Type B pancreatic cell (in vitro differentiated cells): ENCODE measurements at regions not wholly inside any gene's neighbourhood (a gene's known extent, or its start where the extent isn't known, plus 50 kb on each side); places are given as distances from the start of the nearest gene placed in this dataset.
"Not testable (repeated sequence)": the region's sequence is repeated elsewhere in the genome, so short reads cannot be mapped to it uniquely, and the experiment has no call there.

Experiments used
- DNase-seq: peaks from one replicate; pipeline ENCODE4 v3.0.0; 2021; ENCODE audit warnings: mixed read lengths; ENCODE audit not compliant: unreplicated experiment; ENCODE audit errors: extremely low spot score
- H3K27ac Mint-ChIP-seq: 2 replicates; pipeline ENCODE4 v1.8.0; 2021; ENCODE audit warnings: mild to moderate bottlenecking, mixed read lengths
- H3K27me3 Mint-ChIP-seq: 2 replicates; pipeline ENCODE4 v1.8.0; 2021; ENCODE audit warnings: mixed read lengths
- H3K36me3 Mint-ChIP-seq: 2 replicates; pipeline ENCODE4 v1.8.0; 2021; ENCODE audit warnings: mixed read lengths
- H3K4me1 Mint-ChIP-seq: one replicate; pipeline ENCODE4 v1.8.0; 2021; ENCODE audit warnings: mixed read lengths; ENCODE audit not compliant: unreplicated experiment
- H3K4me3 Mint-ChIP-seq: 2 replicates; pipeline ENCODE4 v1.8.0; 2021; ENCODE audit warnings: mild to moderate bottlenecking, mixed read lengths
- H3K9me3 Mint-ChIP-seq: 2 replicates; pipeline ENCODE4 v1.8.0; 2021; ENCODE audit warnings: mixed read lengths
- TF ChIP-seq, protein P1 (sequence below): fragments of 200-600 bp; sonication (generic); conservative IDR thresholded peaks from 2 replicates; pipeline ENCODE4 v1.5.0; 2021; ENCODE audit warnings: antibody characterized with exemption, mild to moderate bottlenecking

DNA sequence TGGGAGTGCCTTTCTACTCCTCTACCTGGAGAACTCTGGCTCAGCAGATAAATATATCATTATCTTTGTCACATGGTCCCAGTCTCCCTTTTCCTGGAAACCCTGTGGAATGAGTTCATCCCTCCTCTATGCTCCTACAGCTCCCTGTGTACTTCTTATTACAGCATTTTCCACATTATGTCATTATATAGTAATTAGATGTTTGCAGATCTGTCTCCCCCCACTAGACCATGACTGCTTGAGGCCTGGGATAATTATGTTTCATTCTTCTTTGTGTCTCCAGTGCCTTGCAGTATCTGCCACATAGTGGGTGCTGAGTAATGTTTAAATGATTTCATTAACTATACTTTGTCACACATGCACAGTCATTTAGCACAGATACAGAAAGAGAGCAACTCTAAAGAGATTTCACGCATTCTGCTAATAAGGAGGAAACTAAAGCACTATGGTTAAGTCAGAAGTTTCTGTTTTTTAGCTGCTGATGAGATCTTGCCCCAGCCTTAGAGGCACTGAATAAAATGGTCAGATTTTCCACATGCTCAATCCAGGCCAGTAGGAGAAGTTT is 66.1 kb upstream of the DIAPH3 start:
- no peak for DNase-seq
- TF ChIP-seq, protein P1, sequence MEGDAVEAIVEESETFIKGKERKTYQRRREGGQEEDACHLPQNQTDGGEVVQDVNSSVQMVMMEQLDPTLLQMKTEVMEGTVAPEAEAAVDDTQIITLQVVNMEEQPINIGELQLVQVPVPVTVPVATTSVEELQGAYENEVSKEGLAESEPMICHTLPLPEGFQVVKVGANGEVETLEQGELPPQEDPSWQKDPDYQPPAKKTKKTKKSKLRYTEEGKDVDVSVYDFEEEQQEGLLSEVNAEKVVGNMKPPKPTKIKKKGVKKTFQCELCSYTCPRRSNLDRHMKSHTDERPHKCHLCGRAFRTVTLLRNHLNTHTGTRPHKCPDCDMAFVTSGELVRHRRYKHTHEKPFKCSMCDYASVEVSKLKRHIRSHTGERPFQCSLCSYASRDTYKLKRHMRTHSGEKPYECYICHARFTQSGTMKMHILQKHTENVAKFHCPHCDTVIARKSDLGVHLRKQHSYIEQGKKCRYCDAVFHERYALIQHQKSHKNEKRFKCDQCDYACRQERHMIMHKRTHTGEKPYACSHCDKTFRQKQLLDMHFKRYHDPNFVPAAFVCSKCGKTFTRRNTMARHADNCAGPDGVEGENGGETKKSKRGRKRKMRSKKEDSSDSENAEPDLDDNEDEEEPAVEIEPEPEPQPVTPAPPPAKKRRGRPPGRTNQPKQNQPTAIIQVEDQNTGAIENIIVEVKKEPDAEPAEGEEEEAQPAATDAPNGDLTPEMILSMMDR, result no peak
- Mint-ChIP-seq H3K4me3 (no peak overlapping the region), H3K27ac (peak overlapping the region; percentile 8), H3K36me3 (no peaks in the 10 kb centered on the region), H3K4me1 (peaks cover 19% of the 10 kb centered on the region), H3K27me3 (peaks cover 3% of the 10 kb centered on the region), H3K9me3 (no peaks in the 10 kb centered on the region)

DNA sequence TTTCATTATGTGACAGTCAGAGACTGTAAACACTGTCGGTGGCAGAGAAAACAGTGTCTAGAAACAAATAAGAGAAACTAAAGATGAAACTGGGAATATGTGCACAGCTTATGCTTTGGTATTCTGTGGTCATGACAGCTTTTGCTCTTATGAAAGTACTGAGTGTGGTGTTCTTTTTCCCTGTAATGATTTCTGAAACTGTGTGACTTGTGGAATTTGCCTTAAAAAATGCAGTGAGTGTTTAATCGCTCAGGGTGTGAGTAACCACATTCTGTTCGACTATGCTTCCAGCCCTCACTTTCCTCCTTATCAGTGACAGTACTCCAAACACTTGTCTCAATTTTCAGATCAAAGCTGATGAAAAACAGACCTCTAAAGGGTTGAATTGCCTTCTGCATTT is 66.9 kb upstream of the DIAPH3 start:
- Mint-ChIP-seq H3K9me3 (no peaks in the 10 kb centered on the region), H3K36me3 (no peaks in the 10 kb centered on the region), H3K4me3 (no peak overlapping the region), H3K4me1 (peaks cover 19% of the 10 kb centered on the region), H3K27me3 (peaks cover 3% of the 10 kb centered on the region), H3K27ac (peak overlapping the region; percentile 8)
- TF ChIP-seq, protein P1, result no peak
- DNase-seq, result no peak

DNA sequence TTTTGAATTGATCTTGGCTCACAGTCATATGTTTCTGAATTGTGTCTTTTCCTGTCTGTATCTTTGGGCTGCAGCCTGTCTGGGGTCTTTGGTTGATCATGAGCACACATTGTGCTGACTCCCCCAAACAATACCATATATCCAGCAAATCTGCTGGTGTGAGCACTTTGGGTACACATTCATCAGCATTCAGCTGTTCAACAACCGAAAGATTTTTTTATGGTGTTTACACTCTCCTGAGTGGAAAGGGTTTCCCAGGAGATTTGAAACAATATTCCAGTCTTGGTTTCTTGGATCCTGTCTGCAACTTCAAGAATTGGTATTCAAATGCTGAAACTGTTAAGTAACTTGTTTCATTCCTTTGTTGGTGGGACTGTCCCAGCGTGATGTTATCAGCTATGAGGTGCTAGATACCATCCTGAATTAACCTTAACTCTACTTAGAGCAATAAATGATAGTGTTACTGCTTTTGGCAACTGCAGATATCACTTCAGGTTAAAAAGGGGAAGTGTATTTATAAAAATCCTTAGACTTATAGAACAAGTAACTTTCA is 78.4 kb upstream of the DIAPH3 start:
- H3K27me3 Mint-ChIP-seq, result no peaks in the 10 kb centered on the region
- H3K27ac Mint-ChIP-seq, result no peak overlapping the region
- no peaks in the 10 kb centered on the region for H3K36me3 Mint-ChIP-seq

DNA sequence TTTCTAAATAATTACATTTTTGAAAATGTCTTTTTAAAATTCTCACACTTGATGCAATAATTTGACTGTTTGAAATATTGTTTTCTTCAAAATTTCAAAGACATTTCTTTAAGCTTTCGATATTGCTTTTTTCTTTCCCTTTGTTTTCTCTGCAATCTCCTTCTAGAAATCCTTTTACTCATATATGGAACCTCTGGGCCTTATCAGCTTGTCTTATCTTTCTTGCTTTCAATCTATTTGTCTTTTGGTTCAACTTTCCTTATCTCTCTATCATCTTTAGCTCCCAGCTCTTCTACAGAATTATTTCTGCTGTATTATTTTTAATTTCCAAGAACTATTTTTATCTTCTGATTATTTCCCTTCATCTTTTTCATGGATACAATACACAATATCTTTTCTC is 80.7 kb upstream of the DIAPH3 start:
- no peak overlapping the region for H3K27ac Mint-ChIP-seq
- no peaks in the 10 kb centered on the region for H3K4me1 Mint-ChIP-seq
- TF ChIP-seq, protein P1, result no peak
- H3K9me3 Mint-ChIP-seq, result no peaks in the 10 kb centered on the region
- H3K4me3 Mint-ChIP-seq, result no peak overlapping the region
- DNase-seq, result no peak
- no peaks in the 10 kb centered on the region for H3K27me3 Mint-ChIP-seq
- H3K36me3 Mint-ChIP-seq, result no peaks in the 10 kb centered on the region

More for the DNA sequence above, 78.4 kb upstream of the DIAPH3 start:
- no peaks in the 10 kb centered on the region for H3K9me3 Mint-ChIP-seq
- no peak for DNase-seq
- H3K4me1 Mint-ChIP-seq, result no peaks in the 10 kb centered on the region
- TF ChIP-seq, protein P1, result no peak
- H3K4me3 Mint-ChIP-seq, result no peak overlapping the region

DNA sequence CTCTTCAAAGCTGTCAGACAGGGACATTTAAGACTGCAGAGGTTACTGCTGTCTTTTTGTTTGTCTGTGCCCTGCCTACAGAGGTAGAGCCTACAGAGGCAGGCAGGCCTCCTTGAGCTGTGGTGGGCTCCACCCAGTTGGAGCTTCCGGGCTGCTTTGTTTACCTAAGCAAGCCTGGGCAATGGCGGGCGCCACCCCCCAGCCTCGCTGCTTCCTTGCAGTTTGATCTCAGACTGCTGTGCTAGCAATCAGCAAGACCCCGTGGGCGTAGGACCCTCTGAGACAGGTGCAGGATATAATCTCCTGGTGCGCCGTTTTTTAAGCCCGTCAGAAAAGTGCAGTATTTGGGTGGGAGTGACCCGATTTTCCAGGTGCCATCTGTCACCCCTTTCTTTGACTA is 87.7 kb upstream of the DIAPH3 start:
- DNase-seq, H3K9me3 Mint-ChIP-seq, H3K27me3 Mint-ChIP-seq, H3K36me3 Mint-ChIP-seq, H3K4me1 Mint-ChIP-seq, H3K27ac Mint-ChIP-seq, H3K4me3 Mint-ChIP-seq: not testable (repeated sequence)

DNA sequence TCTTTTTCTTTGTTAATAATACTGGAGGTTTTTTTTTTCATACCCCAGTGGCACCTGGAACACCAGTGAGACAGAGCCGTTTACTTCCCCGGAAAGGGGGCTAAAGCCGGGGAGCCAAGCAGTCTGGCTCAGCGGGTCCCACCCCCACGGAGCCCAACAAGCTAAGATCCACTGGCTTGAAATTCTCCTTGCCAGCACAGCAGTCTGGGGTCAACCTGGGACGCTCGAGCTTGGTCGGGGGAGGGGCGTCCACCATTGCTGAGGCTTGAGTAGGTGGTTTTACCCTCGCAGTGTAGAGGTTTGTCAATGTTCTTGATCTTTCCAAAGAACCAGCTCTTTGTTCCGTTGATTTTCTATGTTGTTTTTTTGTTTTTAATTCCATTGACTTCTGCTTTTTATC is 94.6 kb upstream of the DIAPH3 start:
- DNase-seq, result no peak
- Mint-ChIP-seq H3K36me3 (no peaks in the 10 kb centered on the region), H3K9me3 (peaks cover 7% of the 10 kb centered on the region), H3K4me3 (no peak overlapping the region), H3K27ac (no peak overlapping the region), H3K27me3 (no peaks in the 10 kb centered on the region), H3K4me1 (peaks cover 5% of the 10 kb centered on the region)
- TF ChIP-seq, protein P1, result no peak
